Activated T-helper 2 cell treated with anti-CD3 and anti-CD28 coated beads, Interferon-gamma antibody, Interleukin-2, Interleukin-4, amounts not matched to agents 10 μg/mL and 5 μg/mL and 100 μg/mL, durations not matched to agents 14 hours and 24 hours and 36 hours (primary cell): ENCODE measurements at regions not wholly inside any gene's neighbourhood (a gene's known extent, or its start where the extent isn't known, plus 50 kb on each side); places are given as distances from the start of the nearest gene placed in this dataset.

ENCODE experiments used
- DNase-seq: peaks from one replicate; pipeline ENCODE4 v3.0.0; 2021; ENCODE audit warnings: low spot score
- H3K27ac Mint-ChIP-seq: one replicate; pipeline ENCODE4 v1.8.0; 2021; ENCODE audit warnings: mixed read lengths
- H3K27me3 Mint-ChIP-seq: one replicate; pipeline ENCODE4 v1.8.0; 2021; ENCODE audit warnings: low read depth, mixed read lengths
- H3K36me3 Mint-ChIP-seq: one replicate; pipeline ENCODE4 v1.8.0; 2021; ENCODE audit warnings: low read depth, mixed read lengths
- H3K4me1 Mint-ChIP-seq: one replicate; pipeline ENCODE4 v1.8.0; 2021; ENCODE audit warnings: low read depth, mixed read lengths
- H3K4me3 Mint-ChIP-seq: one replicate; pipeline ENCODE4 v1.8.0; 2021; ENCODE audit warnings: low read depth, mild to moderate bottlenecking, moderate library complexity, mixed read lengths
- H3K9me3 Mint-ChIP-seq: one replicate; pipeline ENCODE4 v1.8.0; 2021; ENCODE audit warnings: mixed read lengths
- intact Hi-C: fragments of 100-400 bp; cut with micrococcal nuclease; formaldehyde crosslinking; loops from one replicate; pipeline ENCODE4 v1.15.1; 2023

GRCh38 chr6:140581601-140582000, 1207.2 kb upstream of the CITED2 start:
- peaks cover 55% of the 10 kb centered on the region for H3K36me3 Mint-ChIP-seq
- peaks cover 57% of the 10 kb centered on the region for H3K4me1 Mint-ChIP-seq
- intact Hi-C loops, result loop anchor here (1.0 to 10.0 kb wide), 6 partner anchors 9 to 1447 kb away; partner anchors contain the start of genes CITED2 and HECA
- H3K4me3 Mint-ChIP-seq, result peak overlapping the region; percentile 38
- H3K27ac Mint-ChIP-seq, result peak overlapping the region; percentile 82
- peak; percentile 9 for DNase-seq
- H3K27me3 Mint-ChIP-seq, result peaks cover 2% of the 10 kb centered on the region
- H3K9me3 Mint-ChIP-seq, result peaks cover 50% of the 10 kb centered on the region

- no peak for DNase-seq
- Mint-ChIP-seq H3K27ac (peak overlapping the region; percentile 2), H3K4me1 (peaks cover 42% of the 10 kb centered on the region), H3K4me3 (no peak overlapping the region), H3K9me3 (peaks cover 44% of the 10 kb centered on the region), H3K27me3 (peaks cover 3% of the 10 kb centered on the region), H3K36me3 (peaks cover 45% of the 10 kb centered on the region)
- intact Hi-C loops, result loop anchor here (2.0 to 10.0 kb wide), 5 partner anchors 17 to 1445 kb away; partner anchors contain the start of genes CITED2 and HECA
These were observed 1205.5 kb upstream of the CITED2 start for GRCh38 chr6:140579918-140580317.

GRCh38 chr6:140576004-140576555, 1201.6 kb upstream of the CITED2 start:
- intact Hi-C loops, result no loop called here
- H3K27ac Mint-ChIP-seq, result no peak overlapping the region
- peaks cover 17% of the 10 kb centered on the region for H3K36me3 Mint-ChIP-seq
- H3K4me3 Mint-ChIP-seq, result no peak overlapping the region
- H3K9me3 Mint-ChIP-seq, result peaks cover 20% of the 10 kb centered on the region
- no peak for DNase-seq
- peaks cover 30% of the 10 kb centered on the region for H3K4me1 Mint-ChIP-seq
- peaks cover 3% of the 10 kb centered on the region for H3K27me3 Mint-ChIP-seq

- intact Hi-C loops, result loop anchor here (1.0 to 5.0 kb wide), 3 partner anchors 8 to 86 kb away; no protein-coding TSS in a partner anchor
- Mint-ChIP-seq H3K4me1 (peaks cover 17% of the 10 kb centered on the region), H3K4me3 (no peak overlapping the region), H3K27ac (no peak overlapping the region), H3K27me3 (peaks cover 3% of the 10 kb centered on the region), H3K9me3 (peaks cover 18% of the 10 kb centered on the region), H3K36me3 (peaks cover 8% of the 10 kb centered on the region)
- no peak for DNase-seq
These were observed 1198.4 kb upstream of the CITED2 start for GRCh38 chr6:140572867-140573266.

GRCh38 chr6:140572129-140572528, 1197.7 kb upstream of the CITED2 start:
- DNase-seq, result no peak
- H3K9me3 Mint-ChIP-seq, result peaks cover 15% of the 10 kb centered on the region
- H3K4me1 Mint-ChIP-seq, result peaks cover 23% of the 10 kb centered on the region
- H3K27ac Mint-ChIP-seq, result peak overlapping the region; percentile 70
- peaks cover 8% of the 10 kb centered on the region for H3K36me3 Mint-ChIP-seq
- no peak overlapping the region for H3K4me3 Mint-ChIP-seq
- H3K27me3 Mint-ChIP-seq, result peaks cover 5% of the 10 kb centered on the region
- intact Hi-C loops, result loop anchor here (1.0 to 5.0 kb wide), 3 partner anchors 9 to 85 kb away; no protein-coding TSS in a partner anchor

- peaks cover 11% of the 10 kb centered on the region for H3K9me3 Mint-ChIP-seq
- H3K4me3 Mint-ChIP-seq, result no peak overlapping the region
- H3K4me1 Mint-ChIP-seq, result peaks cover 29% of the 10 kb centered on the region
- H3K27me3 Mint-ChIP-seq, result peaks cover 2% of the 10 kb centered on the region
- intact Hi-C loops, result loop anchor here (5.0 kb wide), 1 partner anchor 84 kb away; no protein-coding TSS in a partner anchor
- H3K27ac Mint-ChIP-seq, result no peak overlapping the region
- DNase-seq, result no peak
- peaks cover 5% of the 10 kb centered on the region for H3K36me3 Mint-ChIP-seq
These were observed 1196.7 kb upstream of the CITED2 start for GRCh38 chr6:140571145-140571544.

- no peak for DNase-seq
- intact Hi-C loops, result no loop called here
- peaks cover 5% of the 10 kb centered on the region for H3K36me3 Mint-ChIP-seq
- peaks cover 5% of the 10 kb centered on the region for H3K27me3 Mint-ChIP-seq
- peaks cover 11% of the 10 kb centered on the region for H3K9me3 Mint-ChIP-seq
- H3K4me1 Mint-ChIP-seq, result peaks cover 23% of the 10 kb centered on the region
- peak overlapping the region; percentile 30 for H3K4me3 Mint-ChIP-seq
- peak overlapping the region; percentile 77 for H3K27ac Mint-ChIP-seq
These were observed 1193.0 kb upstream of the CITED2 start for GRCh38 chr6:140567466-140567865.

GRCh38 chr6:140566781-140567277, 1192.4 kb upstream of the CITED2 start:
- peaks cover 5% of the 10 kb centered on the region for H3K36me3 Mint-ChIP-seq
- peaks cover 16% of the 10 kb centered on the region for H3K4me1 Mint-ChIP-seq
- H3K9me3 Mint-ChIP-seq, result peaks cover 11% of the 10 kb centered on the region
- H3K27ac Mint-ChIP-seq, result no peak overlapping the region
- no peak overlapping the region for H3K4me3 Mint-ChIP-seq
- no peak for DNase-seq
- intact Hi-C loops, result no loop called here
- H3K27me3 Mint-ChIP-seq, result peaks cover 5% of the 10 kb centered on the region

GRCh38 chr6:140563728-140564127, 1189.3 kb upstream of the CITED2 start:
- intact Hi-C loops, result no loop called here
- Mint-ChIP-seq H3K9me3 (peaks cover 3% of the 10 kb centered on the region), H3K4me1 (peaks cover 12% of the 10 kb centered on the region), H3K36me3 (no peaks in the 10 kb centered on the region), H3K27me3 (peaks cover 5% of the 10 kb centered on the region), H3K27ac (no peak overlapping the region), H3K4me3 (no peak overlapping the region)
- no peak for DNase-seq

GRCh38 chr6:140561701-140562100, 1187.3 kb upstream of the CITED2 start:
- H3K4me1 Mint-ChIP-seq, result peaks cover 4% of the 10 kb centered on the region
- H3K27me3 Mint-ChIP-seq, result peaks cover 7% of the 10 kb centered on the region
- H3K9me3 Mint-ChIP-seq, result peaks cover 3% of the 10 kb centered on the region
- H3K27ac Mint-ChIP-seq, result no peak overlapping the region
- intact Hi-C loops, result no loop called here
- DNase-seq, result no peak
- no peak overlapping the region for H3K4me3 Mint-ChIP-seq
- no peaks in the 10 kb centered on the region for H3K36me3 Mint-ChIP-seq

GRCh38 chr6:140560671-140561070, 1186.2 kb upstream of the CITED2 start:
- Mint-ChIP-seq H3K9me3 (peaks cover 3% of the 10 kb centered on the region), H3K27ac (no peak overlapping the region), H3K36me3 (no peaks in the 10 kb centered on the region), H3K27me3 (peaks cover 7% of the 10 kb centered on the region), H3K4me3 (no peak overlapping the region), H3K4me1 (no peaks in the 10 kb centered on the region)
- intact Hi-C loops, result no loop called here
- no peak for DNase-seq

- Mint-ChIP-seq H3K27ac (no peak overlapping the region), H3K4me1 (no peaks in the 10 kb centered on the region), H3K4me3 (no peak overlapping the region), H3K9me3 (peaks cover 3% of the 10 kb centered on the region), H3K36me3 (no peaks in the 10 kb centered on the region), H3K27me3 (peaks cover 5% of the 10 kb centered on the region)
- DNase-seq, result no peak
- intact Hi-C loops, result no loop called here
These were observed 1185.0 kb upstream of the CITED2 start for GRCh38 chr6:140559458-140559857.

- intact Hi-C loops, result no loop called here
- H3K4me3 Mint-ChIP-seq, result no peak overlapping the region
- no peaks in the 10 kb centered on the region for H3K36me3 Mint-ChIP-seq
- peaks cover 3% of the 10 kb centered on the region for H3K9me3 Mint-ChIP-seq
- peaks cover 5% of the 10 kb centered on the region for H3K27me3 Mint-ChIP-seq
- H3K27ac Mint-ChIP-seq, result no peak overlapping the region
- no peaks in the 10 kb centered on the region for H3K4me1 Mint-ChIP-seq
- no peak for DNase-seq
These were observed 1180.0 kb upstream of the CITED2 start for GRCh38 chr6:140554421-140554820.
